K562 (cell line): ENCODE measurements at regions not wholly inside any gene's neighbourhood (a gene's known extent, or its start where the extent isn't known, plus 50 kb on each side); places are given as distances from the start of the nearest gene placed in this dataset.
"Not testable (repeated sequence)": the region's sequence is repeated elsewhere in the genome, so short reads cannot be mapped to it uniquely, and the experiment has no call there.

Source experiments
- ATAC-seq: fragments of 200-7000 bp; cut with Tn5 transposase; 3 replicates; pipeline ENCODE4 v1.9.1; 2020; ENCODE audit warnings: moderate library complexity
- BruUV-seq: library from RNA; stranded (reverse); fragments of 400-500 nt; replicated peaks from 2 replicates; lab custom pipeline; 2021; lab: Mats Ljungman, UMichigan
- CTCF ChIA-PET: fragments of 300-600 bp; formaldehyde crosslinking; extraction: SDS; loops from one replicate; lab custom pipeline; 2021; ENCODE audit warnings: low intra/inter-chr PET ratio; lab: Yijun Ruan, JAX
- POLR2A ChIA-PET: fragments of 300-600, 350-650 bp; sonication (Branson Sonifier 250); formaldehyde crosslinking; extraction: SDS; loops from one replicate; lab custom pipeline; 2021; ENCODE audit warnings: antibody characterized with exemption, inconsistent platforms; lab: Yijun Ruan, JAX
- DNase-seq, 4 experiments: peaks; one replicate each; pipeline versions ENCODE4 v3.0.0 to v3.0.0-alpha.2; 2011 to 2018; ENCODE audit warnings: low spot score in 3 of 4, mixed read lengths in 3 of 4; ENCODE audit errors: extremely low read depth in 1 of 4
- FAIRE-seq: peaks from 2 replicates; lab custom pipeline; 2011; peaks lifted over from hg19 to GRCh38; lab: Jason Lieb, UNC
- H2AFZ ChIP-seq: 2 replicates; pipeline ENCODE4 v1.6.0; 2011; ENCODE audit warnings: low read depth, low read length, control low read depth, inconsistent platforms
- H3K27ac ChIP-seq: fragments of 200-600 bp; 3 replicates; pipeline ENCODE4 v1.8.0; 2011; ENCODE audit warnings: low read depth, mild to moderate bottlenecking, control low read depth, inconsistent platforms, low read length, moderate library complexity, mixed read lengths; ENCODE audit errors: extremely low read depth
- H3K27me3 ChIP-seq, 2 experiments: fragments of 300-600 bp in 1 of 2; 2 replicates in 1 of 2; 3 replicates in 1 of 2; pipeline versions ENCODE4 v1.6.0 to v1.8.0; 2011; ENCODE audit warnings: inconsistent platforms in 2 of 2, low read length in 2 of 2, mild to moderate bottlenecking in 1 of 2, mixed read lengths in 1 of 2, moderate library complexity in 1 of 2; ENCODE audit not compliant: control insufficient read depth in 2 of 2, insufficient read depth in 2 of 2
- H3K36me3 ChIP-seq: fragments of 300-600 bp; 3 replicates; pipeline ENCODE4 v1.8.0; 2011; ENCODE audit warnings: mild to moderate bottlenecking, low read length, inconsistent platforms; ENCODE audit not compliant: control insufficient read depth, insufficient read depth
- H3K4me1 ChIP-seq, 2 experiments: fragments of 200-600 bp in 1 of 2; replicated peaks in 1 of 2; 2 replicates in 1 of 2; 3 replicates in 1 of 2; pipeline versions ENCODE4 v1.5.1 to v1.8.0; 2011; ENCODE audit warnings: inconsistent platforms in 2 of 2, low read length in 2 of 2, mild to moderate bottlenecking in 1 of 2, mixed read lengths in 1 of 2, moderate library complexity in 1 of 2; ENCODE audit not compliant: control insufficient read depth in 2 of 2, insufficient read depth in 2 of 2
- H3K4me2 ChIP-seq: 2 replicates; pipeline ENCODE4 v1.6.1; 2011; ENCODE audit warnings: low read length, control low read depth, inconsistent platforms, mixed read lengths; ENCODE audit not compliant: insufficient read depth
- H3K4me3 ChIP-seq: fragments of 200-600 bp; sonication (generic), shearing (Covaris generic); 2 replicates; pipeline ENCODE4 v1.5.1; 2016; ENCODE audit warnings: control low read depth, inconsistent platforms
- H3K79me2 ChIP-seq: fragments of 200-600 bp; 3 replicates; pipeline ENCODE4 v1.8.0; 2011; ENCODE audit warnings: low read length, inconsistent platforms; ENCODE audit not compliant: control insufficient read depth, insufficient read depth
- H3K9ac ChIP-seq, 2 experiments: 2 replicates each; pipeline versions ENCODE4 v1.6.0 to v1.6.1; 2011; ENCODE audit warnings: low read depth in 2 of 2, low read length in 2 of 2, control low read depth in 1 of 2, inconsistent platforms in 1 of 2, mild to moderate bottlenecking in 1 of 2, mixed read lengths in 1 of 2; ENCODE audit not compliant: insufficient read depth in 1 of 2
- H3K9me1 ChIP-seq: one replicate; pipeline ENCODE4 v1.6.0; 2011; ENCODE audit warnings: inconsistent platforms, mild to moderate bottlenecking, low read length, moderate library complexity; ENCODE audit not compliant: control insufficient read depth, insufficient read depth
- H3K9me3 ChIP-seq: replicated peaks from 2 replicates; pipeline ENCODE4 v1.5.1; 2011; ENCODE audit warnings: low read depth, low read length, inconsistent platforms; ENCODE audit not compliant: control insufficient read depth, insufficient read depth
- H4K20me1 ChIP-seq: replicated peaks from 2 replicates; pipeline ENCODE4 v1.6.1; 2011; ENCODE audit warnings: low read length, inconsistent platforms, mixed read lengths; ENCODE audit not compliant: control insufficient read depth, insufficient read depth
- HMG20B ChIP-seq: fragments of 250-450 bp; sonication (Bioruptor Pico); IDR thresholded peaks from 2 replicates; pipeline ENCODE4 v1.5.0; 2021; ENCODE audit warnings: mild to moderate bottlenecking
- IRF9 ChIP-seq: fragments of 450-650 bp; IDR thresholded peaks from 2 replicates; pipeline ENCODE4 v1.6.1; 2016; ENCODE audit warnings: missing biosample characterization, missing genetic modification characterization
- MCM7 ChIP-seq, 2 experiments: fragments of 450-650 bp; IDR thresholded peaks; 2 replicates each; pipeline ENCODE4 v1.6.1; 2016 to 2018
- RBM14 ChIP-seq: fragments of 200-400 bp; formaldehyde crosslinking; IDR thresholded peaks from 2 replicates; pipeline ENCODE4 v1.6.1; 2018; ENCODE audit warnings: low read depth, mild to moderate bottlenecking, low read length, moderate library complexity, borderline replicate concordance; ENCODE audit not compliant: insufficient read depth
- RBM17 ChIP-seq: fragments of 200-400 bp; formaldehyde crosslinking; IDR thresholded peaks from 2 replicates; pipeline ENCODE4 v1.6.1; 2017; ENCODE audit warnings: low read depth, mild to moderate bottlenecking, low read length, borderline replicate concordance
- RNF219 ChIP-seq: fragments of 250-450 bp; sonication (Bioruptor Pico); IDR thresholded peaks from 2 replicates; pipeline ENCODE4 v1.5.0; 2022; ENCODE audit warnings: mild to moderate bottlenecking
- SIRT6 ChIP-seq: IDR thresholded peaks from one replicate; pipeline ENCODE4 v1.6.1; 2012; ENCODE audit warnings: low read depth, mild to moderate bottlenecking, control low read depth, inconsistent platforms, low read length, moderate library complexity
- SMAD2 ChIP-seq: fragments of 150-350 bp; IDR thresholded peaks from 2 replicates; pipeline ENCODE4 v1.6.1; 2014; ENCODE audit warnings: low read depth, mild to moderate bottlenecking, low read length
- TFAP4 ChIP-seq: sonication (generic); formaldehyde crosslinking; IDR thresholded peaks from 2 replicates; pipeline ENCODE4 v1.8.0; 2022; ENCODE audit warnings: missing genetic modification reagents, mild to moderate bottlenecking, moderate library complexity, borderline replicate concordance
- WGBS: fragments of 100-300 bp; shearing (Covaris generic); methylation state at CpG from one replicate; pipeline ENCODE4 v1.1.6; 2016; ENCODE audit warnings: low coverage, mixed read lengths; ENCODE audit not compliant: insufficient coverage; ENCODE audit errors: missing lambda C conversion rate; 5-methylcytosine and 5-hydroxymethylcytosine counted together
- in situ Hi-C: fragments of 300-500 bp; cut with MboI; formaldehyde crosslinking; loops from 4 replicates; pipeline ENCODE4 v1.15.0; 2018; ENCODE audit warnings: inconsistent platforms, mixed read lengths
- intact Hi-C: fragments of 100-400 bp; cut with micrococcal nuclease; formaldehyde crosslinking; loops from 2 replicates; pipeline ENCODE4 v1.14.2; 2022

GRCh38 chr5:94057217-94057616 lies 315.8 kb upstream of the POU5F2 start (continued):
- TF ChIP-seq TFAP4 (CRISPR knock-in tag): no peak
- TF ChIP-seq IRF9 (tag): no peak
- TF ChIP-seq SMAD2: no peak
- TF ChIP-seq MCM7 (IDR thresholded peaks at IDR 0.05): no peak
- no peak for TF ChIP-seq SIRT6
- TF ChIP-seq RBM14: no peak
- TF ChIP-seq RNF219: no peak
- TF ChIP-seq HMG20B (CRISPR knock-in tag): no peak
- TF ChIP-seq RBM17: no peak

- H3K9me1 ChIP-seq, H2AFZ ChIP-seq, POLR2A ChIA-PET, in situ Hi-C loops, FAIRE-seq, H4K20me1 ChIP-seq, H3K4me3 ChIP-seq, H3K4me1 ChIP-seq, intact Hi-C loops, H3K9me3 ChIP-seq, H3K27ac ChIP-seq, CTCF ChIA-PET, BruUV-seq, H3K36me3 ChIP-seq, H3K4me2 ChIP-seq, H3K79me2 ChIP-seq, ATAC-seq, H3K9ac ChIP-seq, H3K27me3 ChIP-seq, DNase-seq: not testable (repeated sequence)
- WGBS: 38% methylated on average over 10 of the region's 10 CpGs
Observed at GRCh38 chr5:94049307-94049922, 308.0 kb upstream of the POU5F2 start.
